Duodenal mucosa (tissue), 2 donors: ENCODE measurements at regions not wholly inside any gene's neighbourhood (a gene's known extent, or its start where the extent isn't known, plus 50 kb on each side); places are given as distances from the start of the nearest gene placed in this dataset.

Experiments used
- H3K27ac ChIP-seq: one replicate; pipeline ENCODE4 v1.7.0; 2013; ENCODE audit warnings: low read depth, low read length
- H3K27me3 ChIP-seq, 2 donors: one replicate each; pipeline ENCODE4 v1.7.0; 2013; ENCODE audit warnings: low read length in 2 of 2, control low read depth in 1 of 2; ENCODE audit not compliant: insufficient read depth in 2 of 2, control insufficient read depth in 1 of 2
- H3K36me3 ChIP-seq, 2 donors: one replicate each; pipeline ENCODE4 v1.7.0; 2013; ENCODE audit warnings: low read length in 2 of 2, control low read depth in 1 of 2; ENCODE audit not compliant: insufficient read depth in 2 of 2, control insufficient read depth in 1 of 2
- H3K4me1 ChIP-seq, 2 donors: one replicate each; pipeline ENCODE4 v1.7.0; 2013; ENCODE audit warnings: low read length in 2 of 2, control low read depth in 1 of 2; ENCODE audit not compliant: insufficient read depth in 2 of 2, control insufficient read depth in 1 of 2
- H3K4me3 ChIP-seq, 2 donors: one replicate each; pipeline ENCODE4 v1.7.0; 2013; ENCODE audit warnings: low read length in 2 of 2, low read depth in 1 of 2
- H3K9ac ChIP-seq, 2 donors: one replicate each; pipeline ENCODE4 v1.7.0; 2013; ENCODE audit warnings: low read length in 2 of 2, low read depth in 1 of 2
- H3K9me3 ChIP-seq, 2 donors: one replicate each; pipeline ENCODE4 v1.7.0; 2013; ENCODE audit warnings: low read length in 2 of 2, control low read depth in 1 of 2; ENCODE audit not compliant: control insufficient read depth in 1 of 2

DNA sequence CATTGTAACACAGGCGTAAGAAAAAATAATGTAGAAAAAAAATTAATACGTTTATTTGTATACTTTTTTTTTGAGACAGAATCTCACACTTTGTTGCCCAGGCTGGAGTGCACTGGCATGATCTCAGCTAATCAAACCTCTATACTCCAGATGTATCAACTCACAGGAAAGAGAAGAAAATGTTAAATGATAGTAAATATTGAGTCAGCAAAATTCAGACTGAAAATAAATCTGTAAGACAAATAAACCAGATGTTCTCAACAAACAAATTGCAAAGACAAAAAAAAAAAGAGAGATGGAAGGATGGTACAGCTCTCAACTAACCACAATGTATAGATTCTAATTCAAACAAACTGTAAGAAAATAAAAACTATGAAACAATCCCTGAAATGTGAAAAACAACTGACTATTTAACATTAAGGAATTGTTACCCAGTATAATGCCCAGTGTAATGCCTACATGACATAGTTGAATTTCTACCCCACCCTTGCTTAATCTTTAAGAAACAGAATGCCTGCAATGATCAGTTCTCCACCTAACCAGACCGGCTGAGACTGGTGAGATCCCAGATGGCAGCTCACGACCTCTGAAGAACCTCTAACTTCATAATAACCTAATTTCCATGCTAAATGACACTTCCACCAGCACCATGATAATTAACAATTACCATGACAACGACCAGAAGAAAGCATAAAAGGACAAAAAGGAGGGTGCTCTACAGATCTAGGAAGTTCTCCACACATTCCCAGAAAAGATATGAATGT lies 272.0 kb upstream of the GNAI1 start:
- Histone ChIP-seq H3K9ac (no peak overlapping the region), H3K4me1 (no peaks in the 10 kb centered on the region), H3K27me3 (no peaks in the 10 kb centered on the region), H3K4me3 (no peak overlapping the region), H3K36me3 (no peaks in the 10 kb centered on the region), H3K27ac (no peak overlapping the region), H3K9me3 (no peaks in the 10 kb centered on the region)

DNA sequence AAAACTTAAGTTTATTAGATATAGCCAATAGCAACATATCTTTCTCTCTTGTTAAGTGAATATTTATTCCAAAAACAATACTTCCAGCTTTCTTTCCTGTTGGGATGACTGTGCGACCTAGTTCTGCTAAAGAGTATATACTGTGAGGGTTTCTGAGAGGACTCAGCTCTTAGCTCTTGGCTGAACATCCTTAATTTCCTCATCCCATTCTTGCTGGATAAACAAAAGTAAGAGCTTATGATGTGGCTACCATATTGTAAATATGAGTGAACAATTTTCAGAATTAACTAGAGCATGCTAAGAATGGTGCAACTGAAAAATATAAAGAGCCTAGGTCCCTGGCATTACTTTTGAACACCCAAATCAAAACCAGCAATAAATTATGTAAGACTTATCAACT lies 279.5 kb upstream of the GNAI1 start:
- Histone ChIP-seq H3K4me1 (no peaks in the 10 kb centered on the region), H3K36me3 (no peaks in the 10 kb centered on the region), H3K4me3 (no peak overlapping the region), H3K9me3 (no peaks in the 10 kb centered on the region), H3K27ac (no peak overlapping the region), H3K9ac (no peak overlapping the region), H3K27me3 (no peaks in the 10 kb centered on the region)

DNA sequence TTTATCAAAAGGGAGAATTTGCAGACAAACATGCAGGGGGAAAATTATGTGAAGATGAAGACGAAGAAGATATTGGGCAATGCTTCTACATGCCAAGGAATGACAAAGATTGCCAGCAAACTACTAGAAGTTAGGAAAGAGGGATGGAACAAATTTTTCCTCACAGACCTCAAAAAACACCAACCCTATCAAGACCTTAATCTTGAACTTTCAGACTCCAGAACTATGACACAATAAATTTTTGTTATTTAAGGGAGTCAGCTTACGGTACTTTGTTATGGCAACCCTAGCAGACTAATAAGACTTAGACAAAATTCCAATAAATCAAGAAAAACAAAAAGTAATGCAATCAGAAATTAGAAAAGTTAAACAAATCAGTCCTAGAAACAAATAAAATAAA lies 280.0 kb upstream of the GNAI1 start:
- H3K27me3 ChIP-seq = no peaks in the 10 kb centered on the region
- H3K4me3 ChIP-seq = no peak overlapping the region
- H3K4me1 ChIP-seq = no peaks in the 10 kb centered on the region
- no peaks in the 10 kb centered on the region for H3K9me3 ChIP-seq
- no peak overlapping the region for H3K9ac ChIP-seq
- H3K27ac ChIP-seq = no peak overlapping the region
- H3K36me3 ChIP-seq = no peaks in the 10 kb centered on the region

DNA sequence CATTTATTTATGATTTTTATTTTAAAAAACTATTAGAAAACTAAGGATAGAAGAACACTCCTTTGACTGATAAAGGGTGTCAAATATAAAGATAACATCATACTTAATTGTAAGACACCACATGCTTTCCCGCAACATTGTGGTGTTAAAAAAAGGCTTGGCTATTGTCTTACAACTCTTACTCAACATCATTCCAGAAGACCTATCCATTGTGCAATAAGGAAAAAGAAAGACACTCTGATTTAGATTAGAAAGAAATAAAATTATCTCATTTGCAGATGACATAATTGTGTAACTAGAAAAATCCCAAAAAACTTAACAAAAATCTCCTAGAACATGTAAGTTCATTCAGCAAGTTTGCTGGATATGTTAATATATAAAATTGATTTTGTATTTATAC lies 296.7 kb upstream of the GNAI1 start:
- Histone ChIP-seq H3K9me3 (no peaks in the 10 kb centered on the region), H3K4me1 (no peaks in the 10 kb centered on the region), H3K4me3 (no peak overlapping the region), H3K9ac (no peak overlapping the region), H3K27ac (no peak overlapping the region), H3K36me3 (no peaks in the 10 kb centered on the region), H3K27me3 (no peaks in the 10 kb centered on the region)

DNA sequence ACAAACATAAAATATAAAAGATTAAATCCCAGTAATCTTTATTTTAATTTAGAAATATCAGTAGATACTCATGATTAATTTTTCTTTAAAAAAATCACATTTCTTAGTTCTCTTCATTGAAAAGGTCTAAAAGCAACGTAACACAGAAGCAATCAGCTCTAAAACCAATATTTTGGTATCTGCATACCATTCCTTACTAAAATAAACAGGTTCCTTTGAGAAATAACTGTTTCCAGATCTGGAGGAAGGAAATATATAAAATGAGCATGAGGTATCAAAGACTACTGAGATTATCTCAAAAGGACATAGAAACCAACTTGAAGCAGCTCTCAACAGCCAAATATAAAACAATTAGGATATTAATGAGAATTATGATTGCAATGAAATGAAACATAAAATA lies 301.0 kb upstream of the GNAI1 start:
- H3K27me3 ChIP-seq = no peaks in the 10 kb centered on the region
- no peaks in the 10 kb centered on the region for H3K9me3 ChIP-seq
- H3K36me3 ChIP-seq = no peaks in the 10 kb centered on the region
- no peaks in the 10 kb centered on the region for H3K4me1 ChIP-seq
- H3K9ac ChIP-seq = no peak overlapping the region
- H3K4me3 ChIP-seq = no peak overlapping the region
- H3K27ac ChIP-seq = no peak overlapping the region

DNA sequence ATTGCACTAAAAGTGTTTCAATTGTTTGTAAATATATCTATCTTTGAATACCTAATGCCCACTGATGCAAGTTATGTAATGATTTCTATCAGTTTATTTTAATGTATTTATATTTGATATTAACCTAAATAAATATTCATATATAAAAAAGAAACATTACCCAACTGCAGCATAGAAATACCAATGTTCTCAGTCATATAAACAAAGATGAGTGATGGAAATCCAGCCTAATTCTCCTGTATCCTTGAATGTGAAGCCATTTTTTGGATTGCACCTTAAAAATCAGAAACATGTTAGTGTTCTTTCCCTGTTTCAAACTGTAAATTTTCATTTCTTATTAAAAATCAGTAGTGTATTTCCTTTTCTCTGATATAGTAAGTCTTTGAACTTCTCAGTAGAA lies 305.8 kb upstream of the GNAI1 start:
- no peaks in the 10 kb centered on the region for H3K4me1 ChIP-seq
- H3K27me3 ChIP-seq = no peaks in the 10 kb centered on the region
- no peaks in the 10 kb centered on the region for H3K36me3 ChIP-seq
- H3K4me3 ChIP-seq = no peak overlapping the region
- no peaks in the 10 kb centered on the region for H3K9me3 ChIP-seq
- no peak overlapping the region for H3K27ac ChIP-seq
- H3K9ac ChIP-seq = no peak overlapping the region

DNA sequence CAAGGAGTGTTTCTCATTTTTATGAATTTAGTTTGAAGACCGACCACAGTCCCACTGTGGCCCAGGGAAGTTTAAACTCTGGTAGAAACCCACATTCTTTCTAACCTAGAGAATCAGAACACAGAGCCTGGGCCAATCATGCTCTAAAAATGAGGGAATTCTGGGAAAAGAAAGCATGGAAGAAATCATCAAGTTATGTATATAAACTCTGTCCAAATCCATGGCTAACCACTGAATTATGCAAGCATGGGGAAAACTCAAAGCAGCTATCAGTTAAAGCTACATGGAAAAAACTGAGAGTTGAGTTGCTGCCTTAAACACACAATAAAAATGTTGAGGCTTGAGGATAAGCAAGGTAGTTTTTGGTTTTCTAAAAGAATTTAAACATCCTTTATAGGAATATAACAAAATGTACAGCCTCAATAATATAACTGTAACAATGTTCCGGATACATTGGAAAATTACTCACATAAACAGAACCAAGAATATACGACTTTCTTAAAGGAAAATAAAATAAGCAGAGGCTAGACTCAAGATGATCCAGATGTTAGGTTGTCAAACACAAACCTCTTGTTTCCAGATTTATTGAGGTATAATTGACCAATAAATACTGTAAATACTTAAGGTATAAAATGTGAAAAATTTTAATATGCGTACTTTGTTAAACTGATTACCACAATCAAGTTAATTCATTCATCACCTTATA lies 311.2 kb upstream of the GNAI1 start:
- no peak overlapping the region for H3K4me3 ChIP-seq
- H3K4me1 ChIP-seq = no peaks in the 10 kb centered on the region
- no peaks in the 10 kb centered on the region for H3K27me3 ChIP-seq
- H3K9me3 ChIP-seq = no peaks in the 10 kb centered on the region
- H3K36me3 ChIP-seq = no peaks in the 10 kb centered on the region
- H3K9ac ChIP-seq = no peak overlapping the region
- H3K27ac ChIP-seq = no peak overlapping the region

DNA sequence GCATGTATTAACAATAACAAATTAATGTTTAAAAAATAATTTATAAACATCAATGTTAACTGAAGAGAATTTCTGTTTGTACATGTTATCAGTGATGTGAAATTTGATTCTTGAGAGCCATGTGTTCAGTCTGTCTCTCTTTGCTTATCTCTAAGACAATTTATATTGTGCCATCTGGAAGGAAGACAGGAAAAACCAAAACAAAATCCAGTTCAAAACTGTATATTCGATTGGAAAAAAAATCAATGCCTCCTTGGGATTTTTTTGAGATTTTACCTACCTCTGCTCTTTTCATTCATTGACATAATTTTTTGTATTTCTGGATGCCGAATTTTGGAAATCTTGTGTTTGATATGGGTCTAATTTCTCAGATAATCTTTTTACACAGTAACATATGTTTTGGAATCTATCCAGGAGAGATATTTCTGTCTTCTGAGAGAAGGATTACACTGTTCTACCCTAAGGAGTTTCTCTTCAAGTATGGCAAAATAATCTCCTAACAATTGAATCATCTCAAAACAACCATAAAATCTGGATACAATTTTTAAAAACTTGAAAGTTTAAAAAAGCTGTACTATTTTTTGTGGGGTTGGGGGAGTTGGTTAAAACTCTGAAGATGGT lies 311.9 kb upstream of the GNAI1 start:
- H3K9ac ChIP-seq = no peak overlapping the region

DNA sequence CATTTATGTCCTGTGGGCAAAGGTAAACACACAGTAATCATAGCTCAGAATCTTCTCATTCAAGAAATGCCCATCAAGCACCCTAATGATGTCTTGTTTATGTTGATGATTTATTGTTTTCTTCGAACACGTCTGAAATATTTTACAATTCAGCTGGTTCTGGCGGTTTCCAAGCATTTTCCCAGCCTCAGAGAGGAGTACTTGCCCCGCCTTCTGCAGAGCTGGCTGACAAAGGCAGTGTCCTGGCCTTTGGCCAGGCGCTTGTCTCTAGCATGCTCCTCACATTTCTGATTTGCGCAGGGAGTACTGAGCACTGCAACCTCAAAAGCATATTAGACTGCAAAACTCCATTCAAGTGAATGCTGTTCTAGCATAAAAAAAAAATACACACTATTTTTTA lies 314.2 kb upstream of the GNAI1 start:
- Histone ChIP-seq H3K4me1 (no peaks in the 10 kb centered on the region), H3K27ac (no peak overlapping the region), H3K9ac (no peak overlapping the region), H3K27me3 (no peaks in the 10 kb centered on the region), H3K4me3 (no peak overlapping the region), H3K9me3 (no peaks in the 10 kb centered on the region), H3K36me3 (no peaks in the 10 kb centered on the region)

More for the DNA sequence above, 311.9 kb upstream of the GNAI1 start:
- Histone ChIP-seq H3K4me3 (no peak overlapping the region), H3K27ac (no peak overlapping the region), H3K36me3 (no peaks in the 10 kb centered on the region), H3K9me3 (no peaks in the 10 kb centered on the region), H3K4me1 (no peaks in the 10 kb centered on the region), H3K27me3 (no peaks in the 10 kb centered on the region)

DNA sequence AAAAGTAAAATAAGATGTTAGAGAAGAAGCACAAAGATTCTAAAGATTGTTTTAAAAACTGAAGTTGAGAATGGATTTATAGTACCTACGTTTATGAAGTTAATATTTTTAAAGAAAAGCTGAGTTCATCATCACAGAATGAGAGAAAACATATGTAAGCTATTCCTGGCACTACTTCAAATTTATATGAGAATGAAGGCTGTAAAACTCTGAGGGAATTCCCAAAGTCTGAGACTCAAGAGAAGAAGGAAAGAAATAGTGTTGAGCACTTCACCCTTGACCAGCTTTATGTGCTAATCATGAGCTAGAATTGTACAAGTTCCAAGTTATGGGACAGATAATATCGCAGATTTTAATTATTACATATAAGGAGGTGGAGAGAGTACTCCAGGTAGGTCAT lies 323.7 kb upstream of the GNAI1 start:
- no peaks in the 10 kb centered on the region for H3K36me3 ChIP-seq
- no peak overlapping the region for H3K4me3 ChIP-seq
- H3K27ac ChIP-seq = no peak overlapping the region
- no peak overlapping the region for H3K9ac ChIP-seq
- no peaks in the 10 kb centered on the region for H3K4me1 ChIP-seq
- H3K27me3 ChIP-seq = no peaks in the 10 kb centered on the region
- no peaks in the 10 kb centered on the region for H3K9me3 ChIP-seq
